Neural cell (in vitro differentiated cells): ENCODE measurements at regions not wholly inside any gene's neighbourhood (a gene's known extent, or its start where the extent isn't known, plus 50 kb on each side); places are given as distances from the start of the nearest gene placed in this dataset.
A peak's percentile ranks its signal among the peaks of the same experiment; 100 is the strongest.

ENCODE experiments used
- H2AFZ ChIP-seq: fragments of 200-600, 300-800 bp; sonication (generic), shearing (Covaris generic); 2 replicates; pipeline ENCODE4 v1.6.0; 2014; ENCODE audit warnings: low read depth, mild to moderate bottlenecking, antibody characterized with exemption, low read length, moderate library complexity
- H3F3A ChIP-seq: fragments of 200-600 bp; shearing (Covaris generic); 2 replicates; pipeline ENCODE4 v1.6.1; 2016; ENCODE audit warnings: mild to moderate bottlenecking, moderate library complexity, mixed read lengths, antibody characterized with exemption, low read length; ENCODE audit not compliant: insufficient read depth, poor library complexity, severe bottlenecking
- H3K27ac ChIP-seq: fragments of 200-600, 300-800 bp; sonication (generic), shearing (Covaris generic); 2 replicates; pipeline ENCODE4 v1.5.1; 2014; ENCODE audit warnings: mild to moderate bottlenecking, low read length, moderate library complexity
- H3K27me3 ChIP-seq: fragments of 300-800, 200-600 bp; sonication (generic), shearing (Covaris generic); 2 replicates; pipeline ENCODE4 v1.6.0; 2014; ENCODE audit warnings: mild to moderate bottlenecking, low read depth, low read length, moderate library complexity; ENCODE audit not compliant: insufficient read depth
- H3K36me3 ChIP-seq: fragments of 300-800, 200-600 bp; sonication (generic), shearing (Covaris generic); 2 replicates; pipeline ENCODE4 v1.5.1; 2014; ENCODE audit warnings: mild to moderate bottlenecking, antibody characterized with exemption, low read length, moderate library complexity; ENCODE audit not compliant: insufficient read depth
- H3K4me2 ChIP-seq: fragments of 300-800, 200-600 bp; sonication (generic), shearing (Covaris generic); 2 replicates; pipeline ENCODE4 v1.6.0; 2014; ENCODE audit warnings: mild to moderate bottlenecking, low read length
- H3K4me3 ChIP-seq: fragments of 300-800, 200-600 bp; sonication (generic), shearing (Covaris generic); 2 replicates; pipeline ENCODE4 v1.5.1; 2014; ENCODE audit warnings: mild to moderate bottlenecking, low read length, moderate library complexity
- H3K79me2 ChIP-seq: fragments of 200-600 bp; shearing (Covaris generic); replicated peaks from 2 replicates; pipeline ENCODE4 v1.6.0; 2014; ENCODE audit warnings: mild to moderate bottlenecking, low read length, moderate library complexity; ENCODE audit not compliant: insufficient read depth
- H3K9ac ChIP-seq: fragments of 300-800, 200-600 bp; sonication (generic), shearing (Covaris generic); 2 replicates; pipeline ENCODE4 v1.6.1; 2016; ENCODE audit warnings: mild to moderate bottlenecking, low read length, mixed read lengths
- H3K9me2 ChIP-seq: fragments of 200-600 bp; shearing (Covaris generic); 2 replicates; pipeline ENCODE4 v1.6.1; 2016; ENCODE audit warnings: mild to moderate bottlenecking, low read length, mixed read lengths; ENCODE audit not compliant: insufficient read depth
- H3K9me3 ChIP-seq: fragments of 200-600, 300-800 bp; sonication (generic), shearing (Covaris generic); 2 replicates; pipeline ENCODE4 v1.6.1; 2016; ENCODE audit warnings: mild to moderate bottlenecking, mixed run types, low read length, moderate library complexity, mixed read lengths
- H4K20me1 ChIP-seq: fragments of 200-600 bp; shearing (Covaris generic); 2 replicates; pipeline ENCODE4 v1.6.1; 2016; ENCODE audit warnings: mild to moderate bottlenecking, mixed run types; ENCODE audit not compliant: insufficient read depth
- CTCF ChIP-seq: fragments of 450-650 bp; IDR thresholded peaks from 2 replicates; pipeline ENCODE4 v1.5.1; 2014; ENCODE audit warnings: antibody characterized with exemption, mild to moderate bottlenecking, moderate library complexity; ENCODE audit not compliant: poor library complexity, severe bottlenecking
- EP300 ChIP-seq: fragments of 450-650 bp; conservative IDR thresholded peaks from 2 replicates; pipeline ENCODE4 v1.6.1; 2014; ENCODE audit warnings: antibody characterized with exemption, mild to moderate bottlenecking, moderate library complexity; ENCODE audit not compliant: poor library complexity, severe bottlenecking
- EZH2 ChIP-seq: fragments of 200-600, 300-800 bp; shearing (Covaris generic), sonication (generic); IDR thresholded peaks from 2 replicates; pipeline ENCODE4 v1.6.1; 2014; ENCODE audit warnings: antibody characterized with exemption, low read length, borderline replicate concordance, mild to moderate bottlenecking; ENCODE audit not compliant: insufficient read depth, poor library complexity, severe bottlenecking
- MXI1 ChIP-seq: fragments of 450-650 bp; conservative IDR thresholded peaks from 2 replicates; pipeline ENCODE4 v1.6.1; 2014; ENCODE audit warnings: antibody characterized with exemption, mild to moderate bottlenecking; ENCODE audit not compliant: poor library complexity, severe bottlenecking
- POLR2AphosphoS5 ChIP-seq: IDR thresholded peaks from 2 replicates; pipeline ENCODE4 v1.6.1; 2012
- RAD21 ChIP-seq: fragments of 450-650 bp; conservative IDR thresholded peaks from 2 replicates; pipeline ENCODE4 v1.6.1; 2014; ENCODE audit warnings: antibody characterized with exemption, mild to moderate bottlenecking, moderate library complexity
- REST ChIP-seq: IDR thresholded peaks from 2 replicates; pipeline ENCODE4 v1.6.1; 2012; ENCODE audit warnings: borderline replicate concordance
- SMC3 ChIP-seq: fragments of 450-650 bp; conservative IDR thresholded peaks from 2 replicates; pipeline ENCODE4 v1.6.1; 2014; ENCODE audit warnings: antibody characterized with exemption, mild to moderate bottlenecking, moderate library complexity; ENCODE audit not compliant: poor library complexity
- TAF1 ChIP-seq: IDR thresholded peaks from 2 replicates; pipeline ENCODE4 v1.6.1; 2012; ENCODE audit warnings: low read depth

DNA sequence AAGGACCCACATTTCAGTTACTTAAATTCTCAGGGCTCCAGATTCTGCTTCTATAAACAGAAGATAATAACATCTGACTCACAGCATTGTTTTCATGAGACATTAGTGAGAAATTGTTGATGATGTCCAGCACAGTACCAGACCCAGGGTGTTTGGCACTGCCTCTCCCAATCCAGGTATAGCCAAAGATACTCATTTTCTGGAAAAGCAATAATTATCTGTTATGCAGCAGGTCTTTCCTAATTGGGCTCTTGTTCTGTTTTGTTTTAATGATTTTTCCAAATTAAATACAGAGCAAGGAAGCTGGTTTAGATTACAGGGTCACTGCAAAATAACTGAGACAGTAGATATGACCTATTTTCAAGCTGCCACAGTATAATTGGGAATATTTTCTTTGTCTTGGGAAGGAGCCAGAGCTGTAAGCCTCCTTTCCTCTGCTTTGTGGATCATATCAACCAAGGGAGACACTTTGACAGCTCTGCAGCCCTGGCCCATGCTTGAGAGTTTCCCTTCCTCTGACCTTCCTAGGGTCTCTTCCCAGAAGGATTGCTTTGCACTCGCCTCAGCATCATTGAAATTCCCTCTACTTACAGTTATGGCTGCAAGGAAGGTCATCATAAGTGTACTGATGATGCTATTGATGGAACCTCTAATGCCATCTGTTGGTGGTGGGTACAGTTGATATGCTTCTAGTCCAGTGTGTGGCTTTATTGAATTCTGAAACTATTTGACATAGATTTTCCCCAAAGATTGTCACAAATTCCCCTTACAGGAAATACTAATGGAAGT lies 522.4 kb upstream of the ADAMTS9 start:
- Histone ChIP-seq H3K79me2 (no peaks in the 10 kb centered on the region), H3K27me3 (no peaks in the 10 kb centered on the region), H3K9ac (no peak overlapping the region), H3K4me3 (no peak overlapping the region), H3K9me3 (no peaks in the 10 kb centered on the region), H2AFZ (no peak overlapping the region), H3K9me2 (no peaks in the 10 kb centered on the region), H4K20me1 (no peaks in the 10 kb centered on the region), H3K36me3 (no peaks in the 10 kb centered on the region), H3F3A (no peaks in the 10 kb centered on the region), H3K27ac (no peak overlapping the region), H3K4me2 (no peak overlapping the region)
- TF ChIP-seq EZH2 (no peak), RAD21 (peak; percentile 37), POLR2AphosphoS5 (no peak), MXI1 (no peak), EP300 (no peak), SMC3 (peak; percentile 21), CTCF (peak; percentile 24), TAF1 (no peak), REST (no peak)

DNA sequence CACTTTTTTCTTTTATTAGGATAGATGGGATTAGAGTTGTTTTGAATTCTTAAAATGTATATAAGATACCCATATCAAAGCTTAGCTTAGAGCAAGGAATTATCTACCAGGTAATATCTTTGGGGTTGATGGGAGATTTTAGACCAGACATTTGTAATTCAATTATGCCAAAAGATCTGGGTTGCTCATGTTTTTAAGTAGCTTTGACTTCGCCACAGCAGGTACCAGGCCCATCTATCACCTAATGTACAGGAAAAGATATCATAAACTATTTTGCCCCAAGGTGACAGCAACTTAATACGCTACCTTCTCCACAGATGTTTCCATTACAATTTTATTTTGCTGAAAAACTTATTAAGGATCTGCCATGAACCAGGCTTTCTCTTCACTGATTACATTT lies 514.6 kb upstream of the ADAMTS9 start:
- Histone ChIP-seq H3K9ac (no peak overlapping the region), H3K4me2 (no peak overlapping the region), H3K79me2 (no peaks in the 10 kb centered on the region), H3K36me3 (no peaks in the 10 kb centered on the region), H3K9me2 (no peaks in the 10 kb centered on the region), H4K20me1 (no peaks in the 10 kb centered on the region), H2AFZ (no peak overlapping the region), H3K9me3 (no peaks in the 10 kb centered on the region), H3F3A (no peaks in the 10 kb centered on the region), H3K27me3 (no peaks in the 10 kb centered on the region), H3K27ac (no peak overlapping the region), H3K4me3 (no peak overlapping the region)
- no peak for TF ChIP-seq EP300
- no peak for TF ChIP-seq TAF1
- no peak for TF ChIP-seq REST
- no peak for TF ChIP-seq POLR2AphosphoS5
- no peak for TF ChIP-seq EZH2
- no peak for TF ChIP-seq MXI1
- no peak for TF ChIP-seq CTCF
- TF ChIP-seq SMC3, result no peak
- no peak for TF ChIP-seq RAD21
